ENCODE measurements at regions not wholly inside any gene's neighbourhood (a gene's known extent, or its start where the extent isn't known, plus 50 kb on each side); places are given as distances from the start of the nearest gene placed in this dataset.

GRCh38 chr6:135703621-135704020 is 147.9 kb upstream of the PDE7B start:
- TF ChIP-seq CTCF (IDR thresholded peaks at IDR 0.05; ENCODE audit: low read depth, low read length) (no peak), EZH2phosphoT487 (IDR thresholded peaks at IDR 0.05; ENCODE audit: low read depth) (no peak)
